Natural killer cell (primary cell): ENCODE measurements at regions not wholly inside any gene's neighbourhood (a gene's known extent, or its start where the extent isn't known, plus 50 kb on each side); places are given as distances from the start of the nearest gene placed in this dataset.
"Not testable (repeated sequence)": the region's sequence is repeated elsewhere in the genome, so short reads cannot be mapped to it uniquely, and the experiment has no call there.

Experiments
- ATAC-seq, 3 donors: fragments of 150-1000 bp in 2 of 3; fragments of 200-7000 bp in 1 of 3; cut with Tn5 transposase; 1 replicate in 1 of 3; 2 replicates in 2 of 3; pipeline ENCODE4 v1.10.0; 2021; ENCODE audit warnings: mild to moderate bottlenecking in 2 of 3, moderate library complexity in 2 of 3
- DNase-seq, 2 donors: peaks; one replicate each; pipeline versions ENCODE4 v3.0.0 to v3.0.0-alpha.2; 2013 to 2021; ENCODE audit warnings: mixed read lengths in 1 of 2
- H3K27ac ChIP-seq: one replicate; pipeline ENCODE4 v1.5.1; 2013; ENCODE audit warnings: mild to moderate bottlenecking, low read length
- H3K27me3 ChIP-seq: one replicate; pipeline ENCODE4 v1.6.1; 2013; ENCODE audit warnings: low read length; ENCODE audit not compliant: control insufficient read depth, insufficient read depth
- H3K36me3 ChIP-seq: one replicate; pipeline ENCODE4 v1.6.1; 2013; ENCODE audit warnings: low read length; ENCODE audit not compliant: control insufficient read depth, insufficient read depth
- H3K4me1 ChIP-seq: one replicate; pipeline ENCODE4 v1.6.1; 2013; ENCODE audit warnings: low read length; ENCODE audit not compliant: control insufficient read depth, insufficient read depth
- H3K4me3 ChIP-seq: one replicate; pipeline ENCODE4 v1.5.1; 2013; ENCODE audit warnings: low read length
- H3K9me3 ChIP-seq: one replicate; pipeline ENCODE4 v1.6.1; 2013; ENCODE audit warnings: low read length; ENCODE audit not compliant: control insufficient read depth, insufficient read depth
- H3K27ac Mint-ChIP-seq, 2 donors: one replicate each; pipeline ENCODE4 v1.8.0; 2022; ENCODE audit warnings: mild to moderate bottlenecking in 2 of 2, mixed read lengths in 2 of 2, moderate library complexity in 1 of 2
- H3K27me3 Mint-ChIP-seq, 2 donors: one replicate each; pipeline ENCODE4 v1.8.0; 2022; ENCODE audit warnings: low read depth in 2 of 2, mixed read lengths in 2 of 2
- H3K36me3 Mint-ChIP-seq: one replicate; pipeline ENCODE4 v1.8.0; 2022; ENCODE audit warnings: mixed read lengths
- H3K4me1 Mint-ChIP-seq, 2 donors: one replicate each; pipeline ENCODE4 v1.8.0; 2022; ENCODE audit warnings: mixed read lengths in 2 of 2
- H3K4me3 Mint-ChIP-seq: one replicate; pipeline ENCODE4 v1.8.0; 2022; ENCODE audit warnings: mild to moderate bottlenecking, moderate library complexity, mixed read lengths
- H3K9me3 Mint-ChIP-seq, 2 donors: one replicate each; pipeline ENCODE4 v1.8.0; 2022; ENCODE audit warnings: mixed read lengths in 2 of 2
- CTCF ChIP-seq: fragments of 200-600 bp; IDR thresholded peaks from one replicate; pipeline ENCODE4 v1.8.0; 2022; ENCODE audit warnings: antibody characterized with exemption
- WGBS: methylation state at CpG from one replicate; pipeline ENCODE4 v1.1.7; 2013; ENCODE audit warnings: missing lambda C conversion rate; ENCODE audit not compliant: insufficient coverage; 5-methylcytosine and 5-hydroxymethylcytosine counted together
- intact Hi-C: fragments of 100-400 bp; cut with micrococcal nuclease; formaldehyde crosslinking; loops from one replicate; pipeline ENCODE4 v1.14.2; 2022

- no peaks in the 10 kb centered on the region for H3K36me3 Mint-ChIP-seq
- ATAC-seq (no peak), DNase-seq (no peak)
- no peak for TF ChIP-seq CTCF
- H3K4me3 Mint-ChIP-seq = no peak overlapping the region
- H3K9me3 ChIP-seq = no peaks in the 10 kb centered on the region
- no peaks in the 10 kb centered on the region for H3K36me3 ChIP-seq
- 57% methylated on average over 1 of the region's 1 CpG for WGBS
- H3K4me1 Mint-ChIP-seq = no peaks in the 10 kb centered on the region
- H3K27ac ChIP-seq = no peak overlapping the region
- intact Hi-C loops = no loop called here
- no peaks in the 10 kb centered on the region for H3K27me3 ChIP-seq
- H3K4me1 ChIP-seq = no peaks in the 10 kb centered on the region
- H3K9me3 Mint-ChIP-seq = no peaks in the 10 kb centered on the region
- H3K27ac Mint-ChIP-seq = no peak overlapping the region
- peaks cover 2 to 7% of the 10 kb centered on the region in 2 donors for H3K27me3 Mint-ChIP-seq
- H3K4me3 ChIP-seq = no peak overlapping the region
Observed at GRCh38 chr10:61215246-61215645, 237.9 kb downstream of the TMEM26 start.

- Mint-ChIP-seq H3K27ac (no peak overlapping the region), H3K27me3 (peaks cover 0 to 6% of the 10 kb centered on the region in 2 donors), H3K4me3 (no peak overlapping the region), H3K9me3 (no peaks in the 10 kb centered on the region), H3K4me1 (no peaks in the 10 kb centered on the region), H3K36me3 (no peaks in the 10 kb centered on the region)
- no peaks in the 10 kb centered on the region for H3K4me1 ChIP-seq
- H3K4me3 ChIP-seq = no peak overlapping the region
- 73% methylated on average over 2 of the region's 2 CpGs for WGBS
- ATAC-seq (no peak), DNase-seq (no peak)
- H3K36me3 ChIP-seq = no peaks in the 10 kb centered on the region
- H3K27ac ChIP-seq = no peak overlapping the region
- H3K9me3 ChIP-seq = no peaks in the 10 kb centered on the region
- intact Hi-C loops = no loop called here
- H3K27me3 ChIP-seq = no peaks in the 10 kb centered on the region
- TF ChIP-seq CTCF = no peak
Observed at GRCh38 chr10:61211468-61211867, 241.7 kb downstream of the TMEM26 start.

DNA sequence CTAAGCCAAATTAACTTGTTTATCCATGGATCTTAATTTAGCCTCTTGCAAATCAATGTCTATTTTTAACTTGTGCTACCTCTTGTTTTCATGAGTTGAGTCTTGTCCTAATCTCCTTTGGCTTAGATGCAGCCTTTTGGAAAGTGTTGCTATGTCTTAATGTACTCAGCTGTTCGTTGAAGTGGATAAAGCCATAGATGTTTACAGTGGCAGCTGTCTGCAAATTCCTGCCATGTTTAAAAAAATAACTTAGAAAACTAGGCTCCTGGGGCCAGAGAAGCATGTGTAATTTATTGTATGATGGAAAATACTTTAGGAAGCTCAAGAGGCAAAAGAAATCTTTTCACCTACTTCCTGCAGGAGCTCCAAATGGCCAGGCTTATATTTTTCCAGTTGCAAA lies 253.1 kb upstream of the RHOBTB1 start:
- Histone ChIP-seq H3K4me3 (no peak overlapping the region), H3K27me3 (no peaks in the 10 kb centered on the region), H3K9me3 (peaks cover 4% of the 10 kb centered on the region), H3K36me3 (no peaks in the 10 kb centered on the region), H3K27ac (no peak overlapping the region), H3K4me1 (no peaks in the 10 kb centered on the region)
- intact Hi-C loops = no loop called here
- no peak for ATAC-seq
- WGBS = 63% methylated on average over 1 of the region's 1 CpG
- DNase-seq = no peak
- TF ChIP-seq CTCF = no peak
- Mint-ChIP-seq H3K4me1 (no peaks in the 10 kb centered on the region), H3K9me3 (peaks cover 5 to 6% of the 10 kb centered on the region in 2 donors), H3K27me3 (peaks cover 0 to 3% of the 10 kb centered on the region in 2 donors), H3K4me3 (no peak overlapping the region), H3K27ac (no peak overlapping the region), H3K36me3 (no peaks in the 10 kb centered on the region)

DNA sequence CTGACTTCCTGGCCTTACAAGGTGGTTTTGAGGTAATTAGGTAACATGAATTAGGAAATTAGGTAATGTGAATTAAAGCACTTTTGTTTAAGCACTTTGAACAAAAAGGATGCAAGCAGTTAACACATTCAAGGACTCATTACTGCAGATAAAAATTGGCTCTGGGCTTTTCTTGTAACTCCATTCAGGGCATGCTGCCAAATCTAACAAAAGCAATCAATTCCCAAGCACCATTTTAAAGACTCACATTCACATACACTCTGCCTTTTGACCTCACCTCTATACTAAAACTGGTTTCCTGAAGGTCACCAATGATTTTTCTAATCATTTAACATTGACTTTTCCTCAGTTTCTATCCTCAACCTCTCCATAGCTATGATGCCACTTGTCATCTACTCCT lies 251.2 kb upstream of the RHOBTB1 start:
- H3K4me1 ChIP-seq = no peaks in the 10 kb centered on the region
- ATAC-seq (no peak), DNase-seq (no peak)
- TF ChIP-seq CTCF = no peak
- no peak overlapping the region for H3K4me3 ChIP-seq
- no peak overlapping the region for H3K27ac ChIP-seq
- no peaks in the 10 kb centered on the region for H3K27me3 ChIP-seq
- H3K36me3 ChIP-seq = no peaks in the 10 kb centered on the region
- intact Hi-C loops = no loop called here
- Mint-ChIP-seq H3K4me1 (no peaks in the 10 kb centered on the region), H3K27ac (no peak overlapping the region), H3K4me3 (no peak overlapping the region), H3K27me3 (peaks cover 0 to 3% of the 10 kb centered on the region in 2 donors), H3K36me3 (no peaks in the 10 kb centered on the region), H3K9me3 (peaks cover 5 to 8% of the 10 kb centered on the region in 2 donors)
- peaks cover 4% of the 10 kb centered on the region for H3K9me3 ChIP-seq

- DNase-seq, H3K27ac ChIP-seq, H3K27me3 Mint-ChIP-seq, H3K36me3 Mint-ChIP-seq, H3K4me3 ChIP-seq, intact Hi-C loops, H3K4me1 Mint-ChIP-seq, H3K9me3 Mint-ChIP-seq, H3K36me3 ChIP-seq, H3K4me3 Mint-ChIP-seq, H3K4me1 ChIP-seq, H3K27me3 ChIP-seq, H3K27ac Mint-ChIP-seq, ATAC-seq, H3K9me3 ChIP-seq: not testable (repeated sequence)
- 87% methylated on average over 2 of the region's 2 CpGs for WGBS
Observed at GRCh38 chr10:61192589-61192988, 248.6 kb upstream of the RHOBTB1 start.
